ENCODE measurements at regions not wholly inside any gene's neighbourhood (a gene's known extent, or its start where the extent isn't known, plus 50 kb on each side); places are given as distances from the start of the nearest gene placed in this dataset.

GRCh38 chr13:107461751-107462150, 753.6 kb downstream of the LIG4 start:
- Histone ChIP-seq H3K9ac (ENCODE audit: low read length) (no peak overlapping the region), H3K79me2 (replicated peaks; ENCODE audit: insufficient read depth, low read length) (no peaks in the 10 kb centered on the region), H3K9me2 (ENCODE audit: insufficient read depth, low read length) (no peaks in the 10 kb centered on the region), H2AFZ (ENCODE audit: low read depth, low read length) (no peak overlapping the region), H3K4me2 (ENCODE audit: low read length) (no peak overlapping the region), H3K27me3 (ENCODE audit: insufficient read depth, low read depth, low read length) (no peaks in the 10 kb centered on the region), H3K36me3 (ENCODE audit: insufficient read depth, low read length) (no peaks in the 10 kb centered on the region), H3K27ac (ENCODE audit: low read length) (no peak overlapping the region), H3K4me3 (ENCODE audit: low read length) (no peak overlapping the region), H3F3A (ENCODE audit: insufficient read depth, low read length, poor library complexity, severe bottlenecking) (no peaks in the 10 kb centered on the region), H3K9me3 (ENCODE audit: low read length) (no peaks in the 10 kb centered on the region), H4K20me1 (ENCODE audit: insufficient read depth) (no peaks in the 10 kb centered on the region)
- TF ChIP-seq REST (IDR thresholded peaks at IDR 0.05; ENCODE audit: borderline replicate concordance): no peak
- no peak for TF ChIP-seq RAD21 (conservative IDR thresholded peaks at IDR 0.05)
- no peak for TF ChIP-seq EP300 (conservative IDR thresholded peaks at IDR 0.05; ENCODE audit: poor library complexity, severe bottlenecking)
- TF ChIP-seq MXI1 (conservative IDR thresholded peaks at IDR 0.05; ENCODE audit: poor library complexity, severe bottlenecking): no peak
- TF ChIP-seq SMC3 (conservative IDR thresholded peaks at IDR 0.05; ENCODE audit: poor library complexity): no peak
- TF ChIP-seq POLR2AphosphoS5 (IDR thresholded peaks at IDR 0.05): no peak
- TF ChIP-seq CTCF (IDR thresholded peaks at IDR 0.05; ENCODE audit: poor library complexity, severe bottlenecking): no peak
- no peak for TF ChIP-seq EZH2 (IDR thresholded peaks at IDR 0.05; ENCODE audit: borderline replicate concordance, insufficient read depth, low read length, poor library complexity, severe bottlenecking)
- TF ChIP-seq TAF1 (IDR thresholded peaks at IDR 0.05; ENCODE audit: low read depth): no peak

- Histone ChIP-seq H4K20me1 (ENCODE audit: insufficient read depth) (no peaks in the 10 kb centered on the region), H3F3A (ENCODE audit: insufficient read depth, low read length, poor library complexity, severe bottlenecking) (no peaks in the 10 kb centered on the region), H3K9me2 (ENCODE audit: insufficient read depth, low read length) (no peaks in the 10 kb centered on the region), H3K9ac (ENCODE audit: low read length) (no peak overlapping the region), H3K36me3 (ENCODE audit: insufficient read depth, low read length) (no peaks in the 10 kb centered on the region), H3K4me2 (ENCODE audit: low read length) (no peak overlapping the region), H2AFZ (ENCODE audit: low read depth, low read length) (no peak overlapping the region), H3K27me3 (ENCODE audit: insufficient read depth, low read depth, low read length) (no peaks in the 10 kb centered on the region), H3K9me3 (ENCODE audit: low read length) (no peaks in the 10 kb centered on the region), H3K27ac (ENCODE audit: low read length) (no peak overlapping the region), H3K79me2 (replicated peaks; ENCODE audit: insufficient read depth, low read length) (no peaks in the 10 kb centered on the region), H3K4me3 (ENCODE audit: low read length) (no peak overlapping the region)
- TF ChIP-seq EP300 (conservative IDR thresholded peaks at IDR 0.05; ENCODE audit: poor library complexity, severe bottlenecking) (no peak), TAF1 (IDR thresholded peaks at IDR 0.05; ENCODE audit: low read depth) (no peak), MXI1 (conservative IDR thresholded peaks at IDR 0.05; ENCODE audit: poor library complexity, severe bottlenecking) (no peak), REST (IDR thresholded peaks at IDR 0.05; ENCODE audit: borderline replicate concordance) (no peak)
These were observed 755.9 kb downstream of the LIG4 start for GRCh38 chr13:107459430-107459829.

Measured in neural cell (in vitro differentiated cells).